Femur (tissue), 1 donor: ENCODE measurements at regions not wholly inside any gene's neighbourhood (a gene's known extent, or its start where the extent isn't known, plus 50 kb on each side); places are given as distances from the start of the nearest gene placed in this dataset.
"Not testable (repeated sequence)": the region's sequence is repeated elsewhere in the genome, so short reads cannot be mapped to it uniquely, and the experiment has no call there.

Experiments used
- DNase-seq: peaks from one replicate; pipeline ENCODE4 v3.0.0-alpha.2; 2017

DNA sequence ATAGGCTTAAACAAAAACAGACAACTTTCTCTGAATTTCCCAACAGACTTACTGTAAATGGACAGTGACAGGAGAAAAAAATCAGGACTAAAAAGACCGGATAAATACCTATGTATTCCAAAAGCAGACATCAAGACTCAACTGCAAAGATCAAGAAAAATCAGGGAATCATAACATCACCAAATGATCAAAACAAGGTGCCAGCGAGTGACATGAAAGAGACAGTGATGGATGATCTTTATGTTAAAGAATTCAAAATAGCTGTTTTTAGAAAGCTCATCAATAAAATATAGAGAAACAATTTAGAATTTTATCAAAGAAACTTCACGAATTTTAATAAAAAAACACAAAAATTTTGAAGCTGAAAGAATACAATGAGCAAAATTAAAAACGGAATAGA, 952.5 kb upstream of the ATXN7L3B start:
- DNase-seq, result no peak

DNA sequence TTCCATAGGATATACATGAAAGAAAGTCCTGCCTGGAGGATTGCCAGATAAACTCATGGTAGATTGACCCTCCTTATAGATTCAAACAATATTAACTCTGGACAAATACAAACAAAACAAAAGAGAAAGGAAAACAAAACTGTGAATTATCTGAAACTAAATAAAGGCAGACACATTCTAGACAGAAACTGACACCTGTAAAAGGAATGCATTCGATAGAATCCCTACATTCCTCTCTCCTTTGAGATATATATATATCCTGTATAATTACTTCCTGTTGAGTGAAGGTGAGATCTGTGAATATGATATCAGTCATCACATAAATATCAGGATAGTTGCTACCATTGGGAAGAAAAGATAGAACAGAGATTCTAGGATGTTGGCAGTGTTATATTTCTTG, 948.4 kb upstream of the ATXN7L3B start:
- DNase-seq, result no peak

DNA sequence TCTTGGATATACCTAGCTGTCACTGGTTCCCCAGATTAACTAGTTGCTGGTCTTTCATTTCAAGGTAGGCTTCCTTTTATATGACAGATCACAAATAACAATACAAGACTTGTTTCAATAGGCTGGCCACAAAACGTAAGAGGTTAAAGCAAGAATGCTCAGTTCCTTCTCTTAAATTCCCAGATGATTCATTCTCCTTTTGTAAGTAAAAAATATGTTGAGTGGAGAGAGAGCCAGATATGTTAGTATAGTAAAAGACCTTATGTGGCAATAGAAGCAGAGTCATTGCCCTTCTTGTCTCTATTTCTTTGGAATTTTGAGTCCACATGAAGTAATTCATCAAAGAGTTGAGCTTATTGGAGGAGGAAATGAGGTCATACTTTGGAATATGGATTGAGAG, 939.0 kb upstream of the ATXN7L3B start:
- DNase-seq, result no peak

GRCh38 chr12:73599268-73599667, 938.4 kb upstream of the ATXN7L3B start:
- DNase-seq, result no peak

- not testable (repeated sequence) for DNase-seq
Measured at GRCh38 chr12:73605925-73606324, 931.7 kb upstream of the ATXN7L3B start.

- DNase-seq, result no peak
Measured at GRCh38 chr12:73612551-73612950, 925.1 kb upstream of the ATXN7L3B start.

DNA sequence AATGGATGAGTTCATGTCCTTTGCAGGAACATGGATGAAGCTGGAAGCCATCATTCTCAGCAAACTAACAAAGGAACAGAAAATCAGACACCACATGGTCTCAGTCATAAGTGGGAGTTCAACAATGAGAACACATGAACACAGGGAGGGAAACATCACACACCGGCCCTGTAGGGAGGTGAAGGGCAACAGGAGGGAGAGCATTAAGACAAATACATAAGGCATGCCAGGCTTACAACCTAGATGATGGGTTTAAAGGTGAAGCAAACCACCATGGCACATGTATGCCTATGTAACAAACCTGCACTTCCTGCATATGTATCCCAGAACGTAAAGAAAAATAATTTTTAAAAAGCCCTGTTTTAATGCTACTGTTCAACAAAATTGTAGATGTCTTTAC, 914.2 kb upstream of the ATXN7L3B start:
- DNase-seq, result no peak

GRCh38 chr12:73625226-73625625, 912.4 kb upstream of the ATXN7L3B start:
- DNase-seq, result no peak

- no peak for DNase-seq
Measured at GRCh38 chr12:73629171-73629570, 908.5 kb upstream of the ATXN7L3B start.

DNA sequence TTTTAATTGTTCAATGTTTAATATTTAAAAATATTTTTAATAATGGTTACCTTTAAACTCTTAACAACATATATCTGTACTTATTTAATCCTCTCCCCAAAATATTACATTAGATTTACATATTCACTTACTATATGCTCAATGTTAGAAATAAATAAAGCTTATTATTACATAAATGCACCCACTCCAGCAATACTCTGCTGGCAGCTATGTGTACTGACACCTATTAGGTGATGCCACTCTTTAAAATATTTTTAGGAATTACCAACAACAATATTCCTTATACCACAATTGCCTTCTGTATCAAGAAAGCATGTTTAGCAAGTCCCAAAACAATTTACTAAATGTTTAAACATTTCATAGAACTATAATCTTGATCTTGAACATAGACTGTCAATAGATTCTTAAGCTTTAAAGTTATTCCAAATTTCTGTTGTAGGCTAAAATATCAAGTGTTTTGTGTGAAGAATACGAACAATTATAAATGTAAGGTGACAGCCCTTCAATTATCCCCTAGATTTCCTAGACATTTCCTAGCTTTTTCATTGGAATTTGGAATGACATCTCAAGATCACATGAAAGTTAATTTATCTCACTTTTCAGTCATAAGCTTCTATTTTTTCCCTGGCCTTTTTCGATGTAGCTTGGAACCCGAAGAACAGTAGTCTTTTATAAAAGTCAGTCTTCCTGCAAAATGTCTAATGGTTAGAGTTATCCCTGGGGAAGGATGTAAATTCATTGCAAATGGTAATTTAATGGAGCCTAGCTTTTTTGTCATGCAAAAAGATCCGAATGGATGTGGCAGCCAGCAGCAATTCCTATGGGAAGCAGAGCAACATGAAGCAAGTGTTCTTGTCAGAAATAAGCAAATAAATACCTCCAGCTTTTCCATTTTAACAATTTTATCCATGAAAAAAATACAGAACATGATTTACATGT, 907.5 kb upstream of the ATXN7L3B start:
- no peak for DNase-seq

GRCh38 chr12:73632191-73632590, 905.4 kb upstream of the ATXN7L3B start:
- no peak for DNase-seq

GRCh38 chr12:73632661-73633060, 905.0 kb upstream of the ATXN7L3B start:
- no peak for DNase-seq

DNA sequence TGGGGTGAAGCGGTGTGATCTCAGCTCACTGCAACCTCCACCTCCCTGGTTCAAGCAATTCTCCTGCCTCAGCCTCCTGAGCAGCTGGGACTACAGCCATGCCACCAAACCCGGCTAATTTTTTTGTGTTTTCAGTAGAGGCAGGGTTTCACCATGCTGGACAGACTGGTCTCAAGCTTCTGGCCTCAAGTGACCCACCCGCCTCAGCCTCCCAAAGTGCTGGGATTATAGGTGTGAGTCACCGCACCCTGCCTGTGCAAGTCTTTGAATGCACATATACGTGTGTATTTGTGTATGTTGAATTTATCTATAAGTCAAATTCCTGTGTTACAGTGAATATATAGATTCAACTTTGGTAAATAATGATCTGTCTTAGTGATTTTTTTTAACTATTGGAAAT, 898.2 kb upstream of the ATXN7L3B start:
- DNase-seq, result not testable (repeated sequence)

GRCh38 chr12:73656375-73656774, 881.3 kb upstream of the ATXN7L3B start:
- DNase-seq, result no peak

DNA sequence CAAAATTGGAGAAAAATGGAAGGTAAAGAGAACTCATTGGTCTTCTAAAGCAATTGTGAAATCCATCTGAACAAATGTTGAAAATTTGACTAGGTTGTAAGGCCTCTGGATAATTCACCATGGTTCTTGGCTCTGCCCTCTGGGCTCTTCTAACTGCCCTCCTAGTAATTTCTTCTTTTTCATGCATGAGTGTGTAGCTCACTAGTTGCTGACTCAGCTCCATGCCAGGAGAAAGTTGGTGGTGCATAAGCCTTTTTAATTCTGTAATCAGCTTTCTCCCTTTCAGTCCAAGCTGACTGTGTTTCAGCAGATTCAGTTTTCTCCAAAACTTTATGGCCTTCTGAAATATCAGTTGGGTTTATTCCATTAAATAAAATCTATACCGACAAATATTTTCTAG, 877.8 kb upstream of the ATXN7L3B start:
- DNase-seq, result no peak

DNA sequence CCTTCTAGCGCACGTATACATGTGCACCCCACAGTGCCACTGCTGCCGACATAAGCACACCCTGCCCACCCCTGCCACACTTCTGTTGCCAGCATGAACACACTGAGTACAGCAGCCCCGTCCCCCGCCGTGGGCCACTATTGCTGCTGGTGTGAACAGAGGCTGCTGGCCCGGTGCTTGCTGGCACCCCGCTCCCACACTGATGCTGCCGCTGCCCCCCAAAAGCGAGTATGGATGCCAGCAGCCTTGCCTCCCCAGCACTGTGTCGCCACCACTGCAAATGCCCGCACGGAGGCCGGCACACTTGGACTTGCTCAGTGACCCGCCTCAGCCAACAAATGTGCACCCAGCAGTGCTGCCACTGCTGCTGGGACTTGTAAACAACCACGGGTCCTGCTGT, 872.4 kb upstream of the ATXN7L3B start:
- DNase-seq, result no peak

GRCh38 chr12:73671550-73671949, 866.1 kb upstream of the ATXN7L3B start:
- DNase-seq, result not testable (repeated sequence)

DNA sequence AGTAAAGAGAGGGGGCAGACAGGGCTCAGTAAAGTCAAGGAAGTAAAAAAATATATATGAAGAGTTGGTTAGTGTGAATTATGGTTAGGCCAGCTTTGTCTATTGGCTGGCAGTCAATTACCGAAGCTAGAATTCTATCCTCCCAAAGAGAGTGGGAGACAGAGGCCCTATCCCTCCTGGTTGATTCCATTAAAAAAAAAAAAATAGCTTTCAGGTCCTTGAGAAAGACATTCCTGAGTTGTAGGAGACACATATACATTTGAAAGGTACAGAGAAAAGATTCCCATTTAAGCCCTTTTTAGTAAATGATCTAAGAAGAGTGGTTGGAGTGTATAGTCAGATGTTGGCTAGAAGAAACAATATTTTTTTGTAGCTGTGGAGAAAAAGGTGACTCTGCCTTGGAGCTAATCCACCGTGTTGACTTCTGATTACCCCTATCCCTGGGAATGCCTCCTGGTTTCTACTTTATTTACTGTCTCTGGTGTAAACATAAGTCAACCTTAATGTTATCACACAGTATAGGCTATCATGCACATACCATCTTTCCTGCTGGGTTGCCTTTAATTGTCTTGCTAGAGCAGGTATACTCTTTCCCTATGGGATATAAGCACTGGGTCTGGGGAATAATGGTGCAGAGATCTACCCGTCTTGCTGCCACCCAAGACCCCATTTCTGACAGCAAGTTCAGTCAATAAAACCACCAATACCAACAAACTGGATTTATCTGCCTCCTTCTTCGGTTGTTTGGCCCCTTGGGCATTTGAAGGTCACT, 859.9 kb upstream of the ATXN7L3B start:
- no peak for DNase-seq

DNA sequence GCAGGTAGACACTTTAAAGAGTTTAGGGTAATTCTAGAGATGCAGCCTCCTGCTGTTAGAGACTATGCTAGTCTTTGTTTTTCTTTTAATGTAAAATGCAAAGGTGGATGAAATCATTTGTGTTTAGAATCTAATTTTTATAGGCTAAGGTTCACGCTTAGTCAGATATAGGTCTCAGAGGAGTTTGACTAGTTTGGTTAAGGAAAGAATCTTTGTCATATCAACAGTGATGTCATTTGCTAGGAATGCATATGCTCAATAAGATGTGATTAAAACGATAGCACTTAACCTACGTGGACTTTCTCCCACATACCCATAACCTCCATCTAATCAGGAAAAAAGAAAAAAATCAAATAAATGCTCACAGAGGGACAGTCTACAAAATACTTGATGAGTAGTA, 859.3 kb upstream of the ATXN7L3B start:
- DNase-seq, result no peak

- no peak for DNase-seq
Measured at GRCh38 chr12:73699318-73699717, 838.3 kb upstream of the ATXN7L3B start.

- no peak for DNase-seq
Measured at GRCh38 chr12:73714655-73715054, 823.0 kb upstream of the ATXN7L3B start.

- DNase-seq, result not testable (repeated sequence)
Measured at GRCh38 chr12:73716143-73716542, 821.5 kb upstream of the ATXN7L3B start.

GRCh38 chr12:73719223-73719622, 818.4 kb upstream of the ATXN7L3B start:
- DNase-seq, result no peak

- no peak for DNase-seq
Measured at GRCh38 chr12:73726881-73727280, 810.8 kb upstream of the ATXN7L3B start.
